GM12874 (cell line): ENCODE measurements at regions not wholly inside any gene's neighbourhood (a gene's known extent, or its start where the extent isn't known, plus 50 kb on each side); places are given as distances from the start of the nearest gene placed in this dataset.

ENCODE experiments used
- TF ChIP-seq, protein P1 (sequence below): IDR thresholded peaks from 2 replicates; pipeline ENCODE4 v1.5.1; 2011; ENCODE audit warnings: low read depth, mild to moderate bottlenecking, control low read depth, low read length, moderate library complexity; ENCODE audit not compliant: insufficient read depth

DNA sequence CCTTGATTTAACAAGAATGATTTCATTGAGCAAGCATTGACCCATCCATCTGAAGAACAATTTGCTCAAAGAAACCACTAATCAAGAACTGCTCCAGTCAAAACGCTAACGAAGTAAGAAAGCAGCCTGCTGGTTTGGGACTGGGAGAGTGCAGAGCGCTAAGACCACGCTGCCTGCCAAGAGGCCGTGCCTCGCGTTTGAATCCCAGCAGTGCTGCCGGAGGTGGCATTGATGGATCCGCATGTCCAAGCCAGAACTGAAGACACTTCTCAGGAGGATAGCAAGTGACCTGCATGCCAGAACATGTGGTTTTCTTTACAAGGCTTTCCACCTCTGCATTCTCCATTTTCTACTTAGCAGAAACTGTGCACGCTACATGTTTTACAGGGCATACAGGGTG, 105.2 kb upstream of the FOXC1 start:
- TF ChIP-seq, protein P1, sequence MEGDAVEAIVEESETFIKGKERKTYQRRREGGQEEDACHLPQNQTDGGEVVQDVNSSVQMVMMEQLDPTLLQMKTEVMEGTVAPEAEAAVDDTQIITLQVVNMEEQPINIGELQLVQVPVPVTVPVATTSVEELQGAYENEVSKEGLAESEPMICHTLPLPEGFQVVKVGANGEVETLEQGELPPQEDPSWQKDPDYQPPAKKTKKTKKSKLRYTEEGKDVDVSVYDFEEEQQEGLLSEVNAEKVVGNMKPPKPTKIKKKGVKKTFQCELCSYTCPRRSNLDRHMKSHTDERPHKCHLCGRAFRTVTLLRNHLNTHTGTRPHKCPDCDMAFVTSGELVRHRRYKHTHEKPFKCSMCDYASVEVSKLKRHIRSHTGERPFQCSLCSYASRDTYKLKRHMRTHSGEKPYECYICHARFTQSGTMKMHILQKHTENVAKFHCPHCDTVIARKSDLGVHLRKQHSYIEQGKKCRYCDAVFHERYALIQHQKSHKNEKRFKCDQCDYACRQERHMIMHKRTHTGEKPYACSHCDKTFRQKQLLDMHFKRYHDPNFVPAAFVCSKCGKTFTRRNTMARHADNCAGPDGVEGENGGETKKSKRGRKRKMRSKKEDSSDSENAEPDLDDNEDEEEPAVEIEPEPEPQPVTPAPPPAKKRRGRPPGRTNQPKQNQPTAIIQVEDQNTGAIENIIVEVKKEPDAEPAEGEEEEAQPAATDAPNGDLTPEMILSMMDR: no peak

DNA sequence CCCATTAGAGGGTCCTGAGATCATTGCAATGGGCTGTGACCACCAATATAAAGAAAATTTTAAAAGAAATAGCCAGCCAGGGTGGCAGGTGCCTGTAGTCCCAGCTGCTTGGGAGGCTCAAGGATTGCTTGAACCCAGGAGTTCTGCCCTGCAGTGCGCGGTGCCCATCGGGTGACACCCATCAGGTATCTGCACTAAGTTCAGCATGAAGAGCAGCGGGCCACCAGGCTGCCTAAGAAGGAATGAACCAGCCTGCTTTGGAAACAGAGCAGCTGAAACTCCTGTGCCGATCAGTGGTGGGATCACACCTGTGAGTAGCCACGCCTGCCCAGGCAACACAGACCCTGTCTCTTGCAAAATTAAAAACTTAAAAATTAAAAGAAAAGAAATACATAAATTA, 102.5 kb upstream of the FOXC1 start:
- TF ChIP-seq, protein P1: no peak

DNA sequence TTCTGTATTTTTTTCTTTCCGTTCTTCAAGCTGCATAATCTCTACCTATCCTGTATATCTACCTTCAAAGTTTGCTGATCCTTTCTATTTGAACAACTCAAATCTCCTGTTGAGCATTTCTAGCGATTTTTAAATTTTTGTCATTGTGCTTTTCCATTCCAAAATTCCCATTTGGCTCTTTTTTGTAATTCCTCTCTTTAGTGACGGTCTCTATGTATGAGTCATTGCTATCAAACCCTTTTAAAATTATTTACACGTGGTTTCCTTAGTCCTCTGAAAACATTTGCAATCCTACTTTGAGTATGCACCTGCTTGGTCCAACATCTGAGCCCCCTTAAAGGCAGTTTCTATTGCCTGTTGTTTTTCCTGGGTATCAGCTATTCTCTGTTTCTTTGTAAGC, 100.5 kb upstream of the FOXC1 start:
- TF ChIP-seq, protein P1: no peak

DNA sequence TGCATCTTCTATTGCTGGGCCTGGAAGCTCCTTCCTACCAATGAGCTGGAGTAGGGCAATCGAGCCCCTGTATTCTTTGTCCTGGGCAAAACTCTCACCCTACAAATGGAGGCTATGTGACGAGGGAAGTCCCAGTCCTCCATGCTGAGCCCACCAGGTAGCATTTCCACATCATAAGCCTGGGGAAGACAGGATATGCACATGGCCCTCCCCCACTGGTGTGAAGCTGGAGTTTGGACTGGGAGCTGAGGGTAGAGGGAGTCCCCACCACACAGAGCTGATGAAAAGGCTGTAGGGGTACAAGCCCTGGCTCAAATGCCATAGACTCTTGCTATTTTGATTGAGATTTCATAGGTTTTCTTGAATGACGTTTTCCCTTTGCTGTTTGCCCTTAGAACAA, 99.5 kb upstream of the FOXC1 start:
- TF ChIP-seq, protein P1: no peak

DNA sequence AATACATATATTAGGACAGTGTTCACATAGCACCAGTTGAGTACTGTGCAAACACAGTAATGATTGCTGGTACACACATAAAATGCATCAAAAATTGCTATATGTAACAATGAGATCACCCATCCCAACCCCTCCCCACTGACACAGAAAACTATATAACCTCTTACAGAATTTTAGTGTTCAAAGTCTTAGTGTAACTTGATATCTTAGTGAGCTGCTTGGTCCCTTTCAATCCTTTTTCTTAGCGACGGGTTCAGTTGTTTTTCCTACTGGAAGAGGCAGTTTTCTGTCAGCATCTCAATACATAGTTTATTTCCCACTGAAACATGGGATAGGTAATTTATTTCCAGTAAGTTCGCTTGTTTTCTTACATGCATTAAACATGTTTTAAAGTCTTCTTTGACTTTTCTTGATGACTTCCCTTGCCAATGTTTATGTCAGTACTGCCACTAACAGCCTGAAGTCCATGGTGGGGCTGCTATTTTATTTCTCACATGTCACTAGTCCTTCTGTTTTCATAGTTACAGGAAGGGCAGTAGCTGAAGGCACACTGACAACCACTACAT, 96.4 kb upstream of the FOXC1 start:
- TF ChIP-seq, protein P1: no peak

DNA sequence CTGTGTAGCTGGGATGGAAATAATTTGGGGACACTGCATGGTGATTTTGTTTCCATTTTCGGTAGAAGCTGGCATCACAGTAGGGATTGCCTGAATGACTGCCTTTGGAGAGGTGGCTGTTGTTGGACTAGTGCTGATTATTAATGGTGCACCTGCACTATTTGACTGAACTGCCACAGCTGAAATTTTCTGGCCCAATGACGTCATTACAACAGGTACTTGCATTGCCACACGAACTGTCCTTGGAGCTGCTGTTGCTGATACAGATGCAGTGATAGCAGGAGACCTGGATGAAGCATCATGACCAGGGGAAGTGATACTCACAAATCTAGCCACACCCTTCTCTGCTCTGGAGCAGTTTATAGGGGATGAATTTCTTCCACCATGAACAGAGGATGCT, 95.6 kb upstream of the FOXC1 start:
- TF ChIP-seq, protein P1: no peak

DNA sequence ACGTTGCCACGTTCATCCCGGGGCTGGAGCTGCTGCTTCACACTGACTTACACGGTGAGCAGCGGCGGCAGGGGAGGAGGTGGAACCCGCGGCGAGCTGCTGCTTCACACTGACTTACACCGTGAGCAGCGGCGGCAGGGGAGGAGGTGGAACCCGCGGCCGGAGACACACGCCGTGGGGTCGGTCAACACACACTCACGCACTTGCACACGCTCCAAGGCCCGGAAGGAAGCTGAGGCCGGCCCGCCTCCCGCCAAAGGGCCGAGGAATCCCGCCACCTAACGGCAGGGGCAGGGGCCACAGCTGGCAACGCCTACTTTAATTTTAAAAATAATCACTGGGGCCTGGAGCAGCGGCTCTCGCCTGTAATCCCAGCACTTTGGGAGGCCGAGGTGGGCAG, 94.4 kb upstream of the FOXC1 start:
- TF ChIP-seq, protein P1: no peak
